ENCODE measurements at regions not wholly inside any gene's neighbourhood (a gene's known extent, or its start where the extent isn't known, plus 50 kb on each side); places are given as distances from the start of the nearest gene placed in this dataset.

DNA sequence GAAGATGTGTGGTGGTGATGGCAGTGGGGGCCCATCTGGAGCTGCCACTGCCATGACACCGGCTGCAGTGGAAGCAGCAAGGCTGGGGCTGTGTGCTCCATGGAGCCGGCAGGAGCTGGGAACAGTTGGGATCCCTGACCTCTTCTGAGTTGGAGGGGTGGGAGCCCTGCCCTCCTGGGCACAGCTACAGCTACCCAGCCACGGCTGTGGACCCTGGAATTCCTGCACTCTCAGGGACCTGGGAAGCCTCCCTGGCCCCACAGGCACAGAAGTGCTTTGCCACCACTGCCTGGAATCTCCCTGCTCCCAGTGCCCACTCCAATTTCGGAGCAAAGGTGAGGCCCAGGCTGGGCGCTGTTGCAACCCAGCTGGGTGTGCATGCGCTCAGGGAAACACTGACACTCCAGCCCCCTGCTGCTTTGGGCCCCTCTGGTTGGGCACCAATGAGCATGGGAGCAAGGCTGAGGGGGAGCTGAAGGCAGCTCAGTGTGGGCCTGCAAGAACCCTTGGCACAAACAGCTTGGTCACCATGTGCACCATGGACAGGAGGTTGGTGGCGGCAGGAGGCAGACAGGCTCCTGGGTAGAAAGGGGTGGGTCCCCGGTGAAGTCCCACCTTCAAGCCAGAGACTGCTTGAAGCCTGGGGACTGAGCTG is 817.6 kb downstream of the KCNT2 start:
- no peak for DNase-seq (ENCODE audit: low read depth)
- TF ChIP-seq, protein P1, sequence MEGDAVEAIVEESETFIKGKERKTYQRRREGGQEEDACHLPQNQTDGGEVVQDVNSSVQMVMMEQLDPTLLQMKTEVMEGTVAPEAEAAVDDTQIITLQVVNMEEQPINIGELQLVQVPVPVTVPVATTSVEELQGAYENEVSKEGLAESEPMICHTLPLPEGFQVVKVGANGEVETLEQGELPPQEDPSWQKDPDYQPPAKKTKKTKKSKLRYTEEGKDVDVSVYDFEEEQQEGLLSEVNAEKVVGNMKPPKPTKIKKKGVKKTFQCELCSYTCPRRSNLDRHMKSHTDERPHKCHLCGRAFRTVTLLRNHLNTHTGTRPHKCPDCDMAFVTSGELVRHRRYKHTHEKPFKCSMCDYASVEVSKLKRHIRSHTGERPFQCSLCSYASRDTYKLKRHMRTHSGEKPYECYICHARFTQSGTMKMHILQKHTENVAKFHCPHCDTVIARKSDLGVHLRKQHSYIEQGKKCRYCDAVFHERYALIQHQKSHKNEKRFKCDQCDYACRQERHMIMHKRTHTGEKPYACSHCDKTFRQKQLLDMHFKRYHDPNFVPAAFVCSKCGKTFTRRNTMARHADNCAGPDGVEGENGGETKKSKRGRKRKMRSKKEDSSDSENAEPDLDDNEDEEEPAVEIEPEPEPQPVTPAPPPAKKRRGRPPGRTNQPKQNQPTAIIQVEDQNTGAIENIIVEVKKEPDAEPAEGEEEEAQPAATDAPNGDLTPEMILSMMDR (IDR thresholded peaks at IDR 0.05; ENCODE audit: low read length, missing control alignments) = no peak
- no peak overlapping the region for H3K4me3 ChIP-seq (replicated peaks; ENCODE audit: low read depth, low read length)

DNA sequence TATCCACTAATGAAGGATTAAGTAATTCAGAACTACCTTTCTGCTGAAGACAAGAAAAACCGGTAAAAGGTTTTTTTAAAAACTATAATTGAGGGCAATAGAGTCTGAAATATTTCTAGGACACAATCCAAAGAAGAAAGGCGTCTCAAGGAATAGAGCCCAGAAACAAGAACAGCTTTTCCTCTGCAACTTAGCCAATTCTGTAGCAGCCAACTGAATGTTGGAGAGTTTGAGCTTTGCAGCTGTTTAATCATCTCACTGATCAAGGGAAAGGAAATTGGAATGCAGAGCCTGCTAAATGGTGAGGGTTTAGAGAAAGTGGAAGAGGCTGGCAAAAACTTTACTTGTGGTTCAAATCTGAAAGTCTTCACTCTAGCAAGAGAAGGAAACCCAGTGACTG is 818.9 kb downstream of the KCNT2 start:
- H3K4me3 ChIP-seq (replicated peaks; ENCODE audit: low read depth, low read length) = no peak overlapping the region
- DNase-seq (ENCODE audit: low read depth) = no peak
- TF ChIP-seq, protein P1 (IDR thresholded peaks at IDR 0.05; ENCODE audit: low read length, missing control alignments) = no peak

DNA sequence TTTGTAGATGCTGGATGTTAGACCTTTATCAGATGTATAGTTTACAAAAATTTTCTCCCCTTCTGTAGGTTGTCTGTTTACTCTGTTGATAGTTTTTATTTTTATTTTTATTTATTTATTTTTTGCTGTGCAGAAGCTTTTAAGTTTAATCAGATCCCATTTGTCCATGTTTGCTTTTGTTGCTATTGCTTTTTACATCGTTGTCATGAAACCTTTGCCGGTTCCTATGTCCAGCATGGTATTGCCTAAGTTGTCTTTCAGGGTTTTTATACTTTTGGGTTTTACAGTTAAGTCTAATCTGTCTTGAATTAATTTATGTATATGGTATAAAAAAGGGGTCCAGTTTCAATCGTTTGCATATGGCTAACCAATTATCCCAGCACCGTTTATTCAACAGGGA is 819.5 kb downstream of the KCNT2 start:
- TF ChIP-seq, protein P1 (IDR thresholded peaks at IDR 0.05; ENCODE audit: low read length, missing control alignments) = no peak
- no peak for DNase-seq (ENCODE audit: low read depth)

DNA sequence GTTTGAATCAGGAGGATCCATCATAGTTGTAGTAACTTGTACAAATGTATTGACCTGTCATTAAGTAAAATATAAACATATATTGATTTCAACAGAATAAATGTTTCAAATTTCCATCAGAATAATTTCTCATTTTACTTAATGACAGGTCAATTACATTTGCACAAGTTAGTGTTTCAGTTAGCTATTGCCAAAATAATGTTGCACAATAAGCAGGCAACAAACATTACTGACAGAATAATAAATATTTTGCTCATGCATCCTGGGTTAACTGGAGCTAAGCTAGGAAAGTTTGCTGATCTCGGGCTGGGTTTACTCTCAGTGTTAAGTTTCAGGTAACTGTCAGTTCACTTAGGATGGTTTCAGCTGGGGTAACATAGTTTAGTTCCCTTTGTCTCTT is 822.4 kb downstream of the KCNT2 start:
- TF ChIP-seq, protein P1 (IDR thresholded peaks at IDR 0.05; ENCODE audit: low read length, missing control alignments) = no peak
- DNase-seq (ENCODE audit: low read depth) = no peak
- no peak overlapping the region for H3K4me3 ChIP-seq (replicated peaks; ENCODE audit: low read depth, low read length)

More for the DNA sequence above, 819.5 kb downstream of the KCNT2 start:
- H3K4me3 ChIP-seq (replicated peaks; ENCODE audit: low read depth, low read length) = no peak overlapping the region

DNA sequence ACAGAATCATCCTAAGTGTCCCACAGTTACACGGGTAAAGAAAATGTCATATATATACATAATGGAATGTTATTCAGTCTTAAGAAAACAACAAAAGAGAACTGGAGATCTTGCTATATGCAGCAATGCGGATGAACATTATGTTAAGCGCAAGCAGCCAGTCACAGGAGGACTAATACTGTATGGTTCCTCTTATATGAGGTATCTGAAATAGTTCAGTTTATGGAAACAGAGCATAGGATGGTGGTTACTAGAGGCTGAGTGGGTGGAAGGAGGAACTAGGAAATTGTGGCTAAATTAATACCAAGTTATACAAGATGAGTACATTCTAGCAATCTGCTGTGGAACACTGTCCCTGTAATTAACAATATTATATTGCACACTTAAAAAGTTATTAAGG is 834.3 kb downstream of the KCNT2 start:
- no peak overlapping the region for H3K4me3 ChIP-seq (replicated peaks; ENCODE audit: low read depth, low read length)
- TF ChIP-seq, protein P1 (IDR thresholded peaks at IDR 0.05; ENCODE audit: low read length, missing control alignments) = no peak
- no peak for DNase-seq (ENCODE audit: low read depth)

DNA sequence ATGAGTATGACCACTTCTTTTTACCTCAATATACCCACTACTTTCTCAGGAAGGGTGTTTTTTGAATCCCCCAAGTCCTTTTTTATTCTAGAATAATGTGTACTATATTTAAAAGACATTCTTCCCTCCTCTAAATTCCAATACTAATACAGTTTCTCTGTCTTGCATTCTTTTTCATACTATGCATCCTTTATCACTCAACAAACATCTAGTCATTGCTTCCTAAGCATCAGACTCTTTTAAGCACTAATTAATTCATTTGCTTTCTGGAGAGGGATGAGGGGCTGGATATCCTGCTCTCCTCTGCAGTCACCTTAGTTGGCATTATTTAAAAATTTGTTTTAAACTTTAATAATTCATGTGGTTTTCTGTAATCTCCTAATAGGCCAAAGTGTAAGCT is 838.8 kb downstream of the KCNT2 start:
- TF ChIP-seq, protein P1 (IDR thresholded peaks at IDR 0.05; ENCODE audit: low read length, missing control alignments) = no peak
- no peak overlapping the region for H3K4me3 ChIP-seq (replicated peaks; ENCODE audit: low read depth, low read length)

DNA sequence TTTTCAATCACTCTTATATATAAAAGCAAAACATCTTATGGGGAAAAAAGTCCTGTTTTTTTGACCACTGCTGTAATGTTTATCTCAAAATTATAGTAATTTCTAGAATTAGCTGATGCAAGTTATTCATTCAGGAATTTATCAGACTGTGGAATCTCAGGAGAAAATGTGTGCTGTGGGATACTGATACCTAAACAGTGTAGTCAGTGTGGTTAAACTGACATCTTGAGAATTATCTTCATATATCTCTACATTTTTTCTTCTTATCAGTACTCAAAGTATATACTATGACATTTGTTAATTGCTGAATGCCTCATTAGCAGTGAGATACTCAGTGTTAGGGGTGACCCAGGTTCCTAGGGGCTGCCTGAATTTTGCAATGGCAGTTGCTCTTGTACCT is 839.3 kb downstream of the KCNT2 start:
- H3K4me3 ChIP-seq (replicated peaks; ENCODE audit: low read depth, low read length) = no peak overlapping the region
- TF ChIP-seq, protein P1 (IDR thresholded peaks at IDR 0.05; ENCODE audit: low read length, missing control alignments) = no peak
- DNase-seq (ENCODE audit: low read depth) = no peak

More for the DNA sequence above, 838.8 kb downstream of the KCNT2 start:
- DNase-seq (ENCODE audit: low read depth) = no peak
